Loucy (cell line): ENCODE measurements at regions not wholly inside any gene's neighbourhood (a gene's known extent, or its start where the extent isn't known, plus 50 kb on each side); places are given as distances from the start of the nearest gene placed in this dataset.
A peak's percentile ranks its signal among the peaks of the same experiment; 100 is the strongest.

Experiments
- H2AFZ ChIP-seq: fragments of 200-600 bp; sonication (generic); 2 replicates; pipeline ENCODE4 v1.6.0; 2016; ENCODE audit warnings: antibody characterized with exemption, mild to moderate bottlenecking, low read length, moderate library complexity
- H3F3A ChIP-seq: fragments of 200-600 bp; 2 replicates; pipeline ENCODE4 v1.6.0; 2016; ENCODE audit warnings: antibody characterized with exemption, low read depth, mild to moderate bottlenecking
- H3K27me3 ChIP-seq: fragments of 200-600 bp; sonication (generic); 2 replicates; pipeline ENCODE4 v1.6.1; 2014; ENCODE audit warnings: low read length, mild to moderate bottlenecking; ENCODE audit not compliant: insufficient read depth, poor library complexity, severe bottlenecking
- H3K36me3 ChIP-seq: fragments of 200-600 bp; sonication (generic); 2 replicates; pipeline ENCODE4 v1.6.1; 2016; ENCODE audit warnings: low read length; ENCODE audit not compliant: insufficient read depth
- H3K4me1 ChIP-seq: fragments of 200-600 bp; sonication (generic); 2 replicates; pipeline ENCODE4 v1.5.1; 2014; ENCODE audit warnings: low read length, mild to moderate bottlenecking; ENCODE audit not compliant: insufficient read depth, poor library complexity, severe bottlenecking
- H3K4me2 ChIP-seq: fragments of 200-600 bp; sonication (generic); 2 replicates; pipeline ENCODE4 v1.6.0; 2014; ENCODE audit warnings: antibody characterized with exemption, low read length, low read depth, mild to moderate bottlenecking; ENCODE audit not compliant: poor library complexity, severe bottlenecking
- H3K4me3 ChIP-seq: fragments of 200-600 bp; sonication (generic); 2 replicates; pipeline ENCODE4 v1.5.1; 2014; ENCODE audit warnings: low read length, mild to moderate bottlenecking, mixed read lengths; ENCODE audit not compliant: poor library complexity, severe bottlenecking
- H3K79me2 ChIP-seq: fragments of 200-600 bp; sonication (generic); 2 replicates; pipeline ENCODE4 v1.6.1; 2014; ENCODE audit warnings: low read length; ENCODE audit not compliant: insufficient read depth
- H3K9ac ChIP-seq: fragments of 200-600 bp; sonication (generic); 2 replicates; pipeline ENCODE4 v1.6.0; 2014; ENCODE audit warnings: mild to moderate bottlenecking, low read depth, low read length, moderate library complexity; ENCODE audit not compliant: poor library complexity, severe bottlenecking
- H3K9me2 ChIP-seq: fragments of 200-600 bp; sonication (generic); replicated peaks from 2 replicates; pipeline ENCODE4 v1.6.1; 2016; ENCODE audit warnings: low read depth, low read length, mixed read lengths
- H3K9me3 ChIP-seq: fragments of 200-600 bp; sonication (generic); 2 replicates; pipeline ENCODE4 v1.6.1; 2014; ENCODE audit warnings: mild to moderate bottlenecking, antibody characterized with exemption, low read length, low read depth; ENCODE audit not compliant: insufficient read depth
- H4K20me1 ChIP-seq: fragments of 200-600 bp; sonication (generic); 2 replicates; pipeline ENCODE4 v1.6.0; 2014; ENCODE audit warnings: antibody characterized with exemption, low read length, mild to moderate bottlenecking; ENCODE audit not compliant: insufficient read depth, poor library complexity, severe bottlenecking
- CTCF ChIP-seq: fragments of 200-600 bp; sonication (generic); conservative IDR thresholded peaks from 2 replicates; pipeline ENCODE4 v1.5.1; 2014; ENCODE audit warnings: mild to moderate bottlenecking, antibody characterized with exemption, low read length
- EZH2phosphoT487 ChIP-seq: fragments of 200-600 bp; IDR thresholded peaks from 2 replicates; pipeline ENCODE4 v1.6.1; 2018; ENCODE audit warnings: antibody characterized with exemption, mild to moderate bottlenecking, moderate library complexity, borderline replicate concordance

DNA sequence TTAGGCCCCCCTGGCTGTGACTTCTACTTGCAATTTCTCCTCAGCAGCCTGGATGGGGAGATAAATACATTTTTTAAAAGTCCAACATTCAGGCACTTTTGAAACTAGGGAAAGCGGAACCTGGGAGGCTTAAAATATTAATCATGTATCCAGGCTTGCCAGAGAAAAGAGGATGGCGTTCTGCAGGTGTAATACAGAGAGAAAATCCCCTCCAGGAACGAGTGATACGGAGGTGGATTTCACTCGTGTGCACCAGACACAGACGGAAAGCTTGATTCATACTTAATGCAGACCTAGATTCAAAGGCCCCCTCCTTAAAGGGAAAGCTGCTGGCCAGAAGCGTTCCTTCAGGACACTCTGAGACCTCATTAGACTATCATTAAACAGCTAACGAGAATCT, 354.0 kb upstream of the BOD1L1 start:
- Histone ChIP-seq H3K9me2 (no peaks in the 10 kb centered on the region), H3K4me2 (peak overlapping the region; percentile 81), H2AFZ (no peak overlapping the region), H3K9me3 (no peaks in the 10 kb centered on the region), H3K27me3 (no peaks in the 10 kb centered on the region), H4K20me1 (no peaks in the 10 kb centered on the region), H3K36me3 (no peaks in the 10 kb centered on the region), H3K79me2 (no peaks in the 10 kb centered on the region), H3F3A (peaks cover 10% of the 10 kb centered on the region), H3K4me1 (peaks cover 83% of the 10 kb centered on the region), H3K4me3 (peak overlapping the region; percentile 67), H3K9ac (peak overlapping the region; percentile 78)
- TF ChIP-seq CTCF (no peak), EZH2phosphoT487 (no peak)

GRCh38 chr4:13982010-13982409, 354.5 kb upstream of the BOD1L1 start:
- peaks cover 78% of the 10 kb centered on the region for H3K4me1 ChIP-seq
- H3K36me3 ChIP-seq, result no peaks in the 10 kb centered on the region
- TF ChIP-seq EZH2phosphoT487 (no peak), CTCF (no peak)
- peak overlapping the region; percentile 67 for H3K4me3 ChIP-seq
- peaks cover 10% of the 10 kb centered on the region for H3F3A ChIP-seq
- H3K9me2 ChIP-seq, result no peaks in the 10 kb centered on the region
- H3K9ac ChIP-seq, result peak overlapping the region; percentile 78
- H3K79me2 ChIP-seq, result no peaks in the 10 kb centered on the region
- peak overlapping the region; percentile 60 for H2AFZ ChIP-seq
- no peaks in the 10 kb centered on the region for H4K20me1 ChIP-seq
- no peaks in the 10 kb centered on the region for H3K27me3 ChIP-seq
- no peaks in the 10 kb centered on the region for H3K9me3 ChIP-seq
- H3K4me2 ChIP-seq, result peak overlapping the region; percentile 81

DNA sequence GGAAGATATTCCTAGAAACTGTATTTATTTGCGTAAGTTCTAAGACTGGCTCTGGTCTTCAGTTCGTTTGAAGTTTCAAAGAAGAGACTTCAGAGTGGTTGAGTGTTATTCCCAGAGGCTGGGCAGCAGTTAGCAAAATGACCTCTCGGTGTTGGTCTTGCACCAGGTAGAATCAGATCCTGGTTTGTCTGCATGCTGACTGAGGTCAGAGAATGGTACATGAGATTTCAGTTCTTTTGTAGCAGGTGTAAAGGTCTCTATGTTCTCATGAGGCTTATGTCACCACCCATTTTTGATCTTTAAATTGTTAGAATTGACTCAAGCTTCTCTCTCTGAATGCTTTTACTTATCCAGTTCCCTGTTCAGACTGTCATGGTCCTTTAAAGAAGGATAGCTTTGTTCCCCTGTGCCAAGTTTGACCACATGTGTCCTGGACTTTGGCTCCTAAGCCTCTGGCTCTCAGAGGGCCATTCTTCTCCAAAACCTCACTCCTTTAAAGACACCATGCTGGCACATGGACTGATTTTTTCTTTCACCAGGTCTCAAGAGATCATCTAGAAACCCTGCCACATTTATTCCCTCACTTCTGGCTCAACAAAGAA, 355.8 kb upstream of the BOD1L1 start:
- Histone ChIP-seq H3K9me2 (no peaks in the 10 kb centered on the region), H2AFZ (no peak overlapping the region), H3K36me3 (no peaks in the 10 kb centered on the region), H3K79me2 (no peaks in the 10 kb centered on the region), H3K4me3 (peak overlapping the region; percentile 67), H3K9me3 (no peaks in the 10 kb centered on the region), H3K27me3 (no peaks in the 10 kb centered on the region), H4K20me1 (no peaks in the 10 kb centered on the region), H3K4me1 (peaks cover 66% of the 10 kb centered on the region), H3K4me2 (peak overlapping the region; percentile 81), H3F3A (peaks cover 10% of the 10 kb centered on the region), H3K9ac (peak overlapping the region; percentile 78)
- TF ChIP-seq EZH2phosphoT487 (no peak), CTCF (no peak)
